H1 (cell line): ENCODE measurements at regions not wholly inside any gene's neighbourhood (a gene's known extent, or its start where the extent isn't known, plus 50 kb on each side); places are given as distances from the start of the nearest gene placed in this dataset.

Experiments used
- CHD2 ChIP-seq: IDR thresholded peaks from 2 replicates; pipeline ENCODE4 v1.6.1; 2012; ENCODE audit warnings: low read length, improper control_type of control experiment
- EZH2 ChIP-seq: fragments of 200-600 bp; sonication (generic); IDR thresholded peaks from 2 replicates; pipeline ENCODE4 v1.7.1; 2012; ENCODE audit warnings: low read depth, mild to moderate bottlenecking, moderate library complexity, low read length, inconsistent platforms; ENCODE audit not compliant: severe bottlenecking
- GTF2F1 ChIP-seq: IDR thresholded peaks from 2 replicates; pipeline ENCODE4 v1.6.1; 2012; ENCODE audit warnings: low read depth, low read length, improper control_type of control experiment, borderline replicate concordance
- HDAC2 ChIP-seq, 2 experiments: fragments of 300-600 bp in 1 of 2; sonication (generic) in 1 of 2; IDR thresholded peaks; 2 replicates each; pipeline ENCODE4 v1.6.1; 2011 to 2012; ENCODE audit warnings: low read depth in 2 of 2, low read length in 2 of 2, mild to moderate bottlenecking in 2 of 2, moderate library complexity in 2 of 2, borderline replicate concordance in 1 of 2, inconsistent platforms in 1 of 2
- KDM4A ChIP-seq: IDR thresholded peaks from one replicate; pipeline ENCODE4 v1.7.1; 2012; ENCODE audit warnings: low read depth, mild to moderate bottlenecking, moderate library complexity, low read length, inconsistent platforms; ENCODE audit not compliant: severe bottlenecking
- MAX ChIP-seq: IDR thresholded peaks from 2 replicates; pipeline ENCODE4 v1.6.1; 2012; ENCODE audit warnings: inconsistent platforms
- POLR2A ChIP-seq, 2 experiments: IDR thresholded peaks; 1 replicate in 1 of 2; 2 replicates in 1 of 2; pipeline ENCODE4 v1.6.1; 2011; ENCODE audit warnings: low read depth in 2 of 2, low read length in 2 of 2, mild to moderate bottlenecking in 2 of 2; ENCODE audit errors: control extremely low read depth in 1 of 2
- POLR2AphosphoS5 ChIP-seq: IDR thresholded peaks from 2 replicates; pipeline ENCODE4 v1.6.1; 2011; ENCODE audit warnings: low read depth, low read length
- SIN3A ChIP-seq, 2 experiments: IDR thresholded peaks in 1 of 2; conservative IDR thresholded peaks in 1 of 2; 2 replicates each; pipeline ENCODE4 v1.6.1; 2011 to 2012; ENCODE audit warnings: low read length in 2 of 2, improper control_type of control experiment in 1 of 2, low read depth in 1 of 2, mild to moderate bottlenecking in 1 of 2
- SIX5 ChIP-seq: IDR thresholded peaks from 2 replicates; pipeline ENCODE4 v1.6.1; 2011; ENCODE audit warnings: mild to moderate bottlenecking, low read depth, low read length
- SP1 ChIP-seq: IDR thresholded peaks from 2 replicates; pipeline ENCODE4 v1.6.1; 2011; ENCODE audit warnings: low read depth, low read length
- TAF1 ChIP-seq: IDR thresholded peaks from 2 replicates; pipeline ENCODE4 v1.6.1; 2011; ENCODE audit warnings: mild to moderate bottlenecking, low read depth, low read length
- TF ChIP-seq, protein P1 (sequence below), 3 experiments: IDR thresholded peaks; 1 replicate in 2 of 3; 2 replicates in 1 of 3; pipeline versions ENCODE4 v1.5.1 to v1.6.1; 2011; ENCODE audit warnings: low read length in 3 of 3, mild to moderate bottlenecking in 3 of 3, inconsistent platforms in 2 of 3, low read depth in 1 of 3, moderate library complexity in 1 of 3; ENCODE audit not compliant: insufficient read depth in 1 of 3; ENCODE audit errors: control extremely low read depth in 1 of 3

- TF ChIP-seq POLR2A (IDR thresholded peaks at IDR 0.05; ENCODE audit: control extremely low read depth in 1 of 2, low read depth in 2 of 2, low read length in 2 of 2) = no peak
- TF ChIP-seq KDM4A = no peak
- no peak for TF ChIP-seq POLR2AphosphoS5
- TF ChIP-seq SP1 = no peak
- TF ChIP-seq, protein P1, sequence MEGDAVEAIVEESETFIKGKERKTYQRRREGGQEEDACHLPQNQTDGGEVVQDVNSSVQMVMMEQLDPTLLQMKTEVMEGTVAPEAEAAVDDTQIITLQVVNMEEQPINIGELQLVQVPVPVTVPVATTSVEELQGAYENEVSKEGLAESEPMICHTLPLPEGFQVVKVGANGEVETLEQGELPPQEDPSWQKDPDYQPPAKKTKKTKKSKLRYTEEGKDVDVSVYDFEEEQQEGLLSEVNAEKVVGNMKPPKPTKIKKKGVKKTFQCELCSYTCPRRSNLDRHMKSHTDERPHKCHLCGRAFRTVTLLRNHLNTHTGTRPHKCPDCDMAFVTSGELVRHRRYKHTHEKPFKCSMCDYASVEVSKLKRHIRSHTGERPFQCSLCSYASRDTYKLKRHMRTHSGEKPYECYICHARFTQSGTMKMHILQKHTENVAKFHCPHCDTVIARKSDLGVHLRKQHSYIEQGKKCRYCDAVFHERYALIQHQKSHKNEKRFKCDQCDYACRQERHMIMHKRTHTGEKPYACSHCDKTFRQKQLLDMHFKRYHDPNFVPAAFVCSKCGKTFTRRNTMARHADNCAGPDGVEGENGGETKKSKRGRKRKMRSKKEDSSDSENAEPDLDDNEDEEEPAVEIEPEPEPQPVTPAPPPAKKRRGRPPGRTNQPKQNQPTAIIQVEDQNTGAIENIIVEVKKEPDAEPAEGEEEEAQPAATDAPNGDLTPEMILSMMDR (IDR thresholded peaks at IDR 0.05; ENCODE audit: control extremely low read depth in 1 of 3, insufficient read depth in 1 of 3, low read depth in 1 of 3, low read length in 3 of 3) = no peak
- TF ChIP-seq EZH2 = no peak
- TF ChIP-seq SIN3A (conservative IDR thresholded peaks at IDR 0.05 in 1 of 2, IDR thresholded peaks at IDR 0.05 in 1 of 2; ENCODE audit: low read depth in 1 of 2, low read length in 2 of 2) = no peak
- TF ChIP-seq TAF1 = no peak
- no peak for TF ChIP-seq MAX
- TF ChIP-seq HDAC2 (IDR thresholded peaks at IDR 0.05; ENCODE audit: borderline replicate concordance in 1 of 2, low read depth in 2 of 2, low read length in 2 of 2) = no peak
- no peak for TF ChIP-seq SIX5
- no peak for TF ChIP-seq CHD2
- no peak for TF ChIP-seq GTF2F1
These were observed 121.0 kb upstream of the ZNF91 start for GRCh38 chr19:23516266-23516665.
